MM.1S (cell line): ENCODE measurements at regions not wholly inside any gene's neighbourhood (a gene's known extent, or its start where the extent isn't known, plus 50 kb on each side); places are given as distances from the start of the nearest gene placed in this dataset.

Experiments
- DNase-seq: peaks from one replicate; pipeline ENCODE4 v3.0.0-alpha.2; 2015
- H2AFZ ChIP-seq: fragments of 300-600 bp; sonication (generic); 2 replicates; pipeline ENCODE4 v1.6.0; 2016; ENCODE audit warnings: antibody characterized with exemption, low read length
- H3F3A ChIP-seq: fragments of 300-600 bp; sonication (generic); 2 replicates; pipeline ENCODE4 v1.6.1; 2016; ENCODE audit warnings: mild to moderate bottlenecking, antibody characterized with exemption, low read length, moderate library complexity, mixed read lengths; ENCODE audit not compliant: insufficient read depth
- H3K27ac ChIP-seq: fragments of 300-600 bp; sonication (generic); 2 replicates; pipeline ENCODE4 v1.5.1; 2016; ENCODE audit warnings: mild to moderate bottlenecking, low read length
- H3K27me3 ChIP-seq: fragments of 300-600 bp; sonication (generic); replicated peaks from 2 replicates; pipeline ENCODE4 v1.6.0; 2016; ENCODE audit warnings: low read length; ENCODE audit not compliant: insufficient read depth
- H3K36me3 ChIP-seq: fragments of 300-600 bp; sonication (generic); replicated peaks from 2 replicates; pipeline ENCODE4 v1.6.1; 2016; ENCODE audit warnings: mild to moderate bottlenecking, low read length, mixed read lengths; ENCODE audit not compliant: insufficient read depth
- H3K4me1 ChIP-seq: fragments of 300-600 bp; sonication (generic); 2 replicates; pipeline ENCODE4 v1.6.1; 2016; ENCODE audit warnings: low read length, mixed read lengths
- H3K4me2 ChIP-seq: fragments of 300-600 bp; sonication (generic); 2 replicates; pipeline ENCODE4 v1.6.0; 2016; ENCODE audit warnings: low read depth, low read length
- H3K4me3 ChIP-seq: fragments of 300-600 bp; sonication (generic); 2 replicates; pipeline ENCODE4 v1.5.1; 2016; ENCODE audit warnings: low read length, mixed read lengths
- H3K79me2 ChIP-seq: fragments of 300-600 bp; sonication (generic); 2 replicates; pipeline ENCODE4 v1.6.1; 2016; ENCODE audit warnings: mixed run types, low read length, mixed read lengths
- H3K9ac ChIP-seq: fragments of 300-600 bp; sonication (generic); 2 replicates; pipeline ENCODE4 v1.6.1; 2016; ENCODE audit warnings: low read length, mixed read lengths
- H3K9me2 ChIP-seq: fragments of 300-600 bp; sonication (generic); replicated peaks from 2 replicates; pipeline ENCODE4 v1.6.1; 2016; ENCODE audit warnings: mild to moderate bottlenecking, low read length, mixed read lengths; ENCODE audit not compliant: insufficient read depth
- H3K9me3 ChIP-seq: fragments of 300-600 bp; sonication (generic); replicated peaks from 2 replicates; pipeline ENCODE4 v1.6.1; 2016; ENCODE audit warnings: mild to moderate bottlenecking, low read length, mixed read lengths; ENCODE audit not compliant: insufficient read depth
- H4K20me1 ChIP-seq: fragments of 300-600 bp; sonication (generic); 2 replicates; pipeline ENCODE4 v1.6.1; 2016; ENCODE audit warnings: mild to moderate bottlenecking, low read length, moderate library complexity, mixed read lengths; ENCODE audit not compliant: insufficient read depth
- CTCF ChIP-seq: fragments of 300-600 bp; sonication (generic); IDR thresholded peaks from 2 replicates; pipeline ENCODE4 v1.5.1; 2016; ENCODE audit warnings: antibody characterized with exemption, low read length, mixed read lengths
- EZH2 ChIP-seq: fragments of 300-600 bp; sonication (generic); optimal IDR thresholded peaks from 2 replicates; pipeline ENCODE3; 2017; ENCODE audit warnings: low read depth, mild to moderate bottlenecking, antibody characterized with exemption, low read length, mixed read lengths
- EZH2phosphoT487 ChIP-seq: fragments of 300-600 bp; sonication (generic); IDR thresholded peaks from 2 replicates; pipeline ENCODE4 v1.6.1; 2018; ENCODE audit warnings: antibody characterized with exemption, low read length

DNA sequence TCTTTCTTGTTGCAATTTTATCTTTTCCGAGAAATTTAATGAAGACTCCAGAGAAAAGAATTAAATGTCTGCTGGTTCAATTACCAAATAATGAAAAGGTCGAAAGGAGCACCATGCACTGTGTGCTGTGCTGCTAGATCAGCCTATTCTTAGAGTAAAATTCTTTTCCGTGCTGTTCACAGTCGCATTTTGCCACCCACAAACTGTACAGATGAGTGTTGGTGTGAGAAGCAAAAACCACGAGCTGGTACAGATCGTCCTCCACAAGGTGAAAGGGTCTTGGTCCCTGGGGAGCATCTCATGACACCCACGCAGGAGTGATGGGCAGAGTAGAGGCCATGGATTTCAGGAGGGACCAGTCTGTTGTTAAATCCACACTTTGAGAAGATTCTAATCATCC lies 143.8 kb upstream of the PUM3 start:
- TF ChIP-seq CTCF = no peak
- TF ChIP-seq EZH2phosphoT487 = no peak
- no peak for TF ChIP-seq EZH2
- Histone ChIP-seq H3K4me2 (no peak overlapping the region), H2AFZ (no peak overlapping the region), H3K9me3 (no peaks in the 10 kb centered on the region), H3K27ac (no peak overlapping the region), H3K4me1 (no peaks in the 10 kb centered on the region), H3K36me3 (no peaks in the 10 kb centered on the region), H4K20me1 (no peaks in the 10 kb centered on the region), H3K9me2 (no peaks in the 10 kb centered on the region), H3K4me3 (no peak overlapping the region), H3K9ac (no peak overlapping the region), H3F3A (no peaks in the 10 kb centered on the region), H3K27me3 (no peaks in the 10 kb centered on the region), H3K79me2 (no peaks in the 10 kb centered on the region)
- no peak for DNase-seq

- no peak overlapping the region for H3K4me2 ChIP-seq
- H3K27me3 ChIP-seq = no peaks in the 10 kb centered on the region
- H2AFZ ChIP-seq = no peak overlapping the region; the same call in 1 of the 2 replicates
- no peaks in the 10 kb centered on the region for H3K4me1 ChIP-seq
- no peaks in the 10 kb centered on the region for H3F3A ChIP-seq
- no peaks in the 10 kb centered on the region for H3K79me2 ChIP-seq
- no peaks in the 10 kb centered on the region for H3K9me2 ChIP-seq
- no peaks in the 10 kb centered on the region for H3K36me3 ChIP-seq
- TF ChIP-seq CTCF (no peak), EZH2phosphoT487 (no peak), EZH2 (no peak)
- no peak overlapping the region for H3K27ac ChIP-seq
- no peaks in the 10 kb centered on the region for H4K20me1 ChIP-seq
- no peak overlapping the region for H3K9ac ChIP-seq
- no peak for DNase-seq
- no peak overlapping the region for H3K4me3 ChIP-seq
- H3K9me3 ChIP-seq = no peaks in the 10 kb centered on the region
Observed at GRCh38 chr9:2985343-2985742, 141.4 kb upstream of the PUM3 start.

DNA sequence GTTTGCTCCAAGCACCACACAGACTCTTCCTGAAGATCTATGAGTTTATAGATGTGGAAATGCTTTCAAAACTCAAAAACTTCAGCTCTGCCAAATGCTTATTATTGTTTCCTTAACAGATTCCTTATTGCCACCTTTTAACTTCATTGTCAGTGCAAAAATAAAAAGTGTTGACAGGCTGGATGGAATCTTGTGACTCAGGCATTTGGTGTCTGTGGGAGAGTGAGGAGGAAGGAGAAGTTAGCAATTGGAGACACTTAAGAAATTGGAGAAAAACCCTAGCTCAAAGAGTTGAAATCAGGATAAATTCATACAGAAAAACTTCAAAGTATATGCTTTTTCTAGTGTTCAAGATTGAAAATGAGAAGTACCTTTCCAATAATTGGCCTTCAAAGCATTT lies 140.6 kb upstream of the PUM3 start:
- no peak for DNase-seq
- TF ChIP-seq EZH2 = no peak
- no peak for TF ChIP-seq CTCF
- TF ChIP-seq EZH2phosphoT487 = no peak

More for the DNA sequence above, 140.6 kb upstream of the PUM3 start:
- Histone ChIP-seq H3K4me2 (no peak overlapping the region), H3K4me3 (no peak overlapping the region), H3K27me3 (no peaks in the 10 kb centered on the region), H3F3A (no peaks in the 10 kb centered on the region), H2AFZ (no peak overlapping the region), H3K4me1 (no peaks in the 10 kb centered on the region), H3K9me2 (no peaks in the 10 kb centered on the region), H3K9ac (no peak overlapping the region), H3K9me3 (no peaks in the 10 kb centered on the region), H3K27ac (no peak overlapping the region), H3K36me3 (no peaks in the 10 kb centered on the region), H4K20me1 (no peaks in the 10 kb centered on the region), H3K79me2 (no peaks in the 10 kb centered on the region)
